NCI-H2029 treated with DMSO at 0.1 percent for 48 hours (cell line): ENCODE measurements at regions not wholly inside any gene's neighbourhood (a gene's known extent, or its start where the extent isn't known, plus 50 kb on each side); places are given as distances from the start of the nearest gene placed in this dataset.
A peak's percentile ranks its signal among the peaks of the same experiment; 100 is the strongest.

Source experiments
- DNase-seq: peaks from one replicate; lab custom pipeline; 2025; lab: John Stamatoyannopoulos, UW

DNA sequence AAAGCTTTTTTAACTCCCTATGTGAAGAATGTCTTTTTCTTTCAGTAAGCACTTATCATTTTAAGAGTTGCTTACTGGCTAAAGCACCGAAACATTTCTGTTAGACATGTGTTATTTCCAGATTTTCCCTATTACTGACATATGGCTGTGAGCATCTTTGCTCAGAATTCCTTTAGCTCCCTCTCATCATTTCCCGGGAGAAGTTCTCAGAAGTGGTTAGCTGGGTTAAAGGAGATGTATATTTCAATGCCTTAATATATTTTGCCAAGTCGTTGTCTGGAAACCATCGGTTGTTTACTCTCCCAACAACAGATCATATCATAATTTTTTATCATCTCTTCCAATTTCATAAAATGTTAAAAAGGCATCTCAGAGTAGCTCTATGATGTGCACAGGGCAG is 396.5 kb downstream of the OCA2 start:
- no peak for DNase-seq

- DNase-seq: no peak
Observed at GRCh38 chr15:27701956-27702355, 397.2 kb downstream of the OCA2 start.

- no peak for DNase-seq
Observed at GRCh38 chr15:27701014-27701413, 398.1 kb downstream of the OCA2 start.

- no peak for DNase-seq
Observed at GRCh38 chr15:27699699-27700098, 399.4 kb downstream of the OCA2 start.

- DNase-seq: peak; percentile 35
Observed at GRCh38 chr15:27696530-27696929, 402.6 kb downstream of the OCA2 start.

DNA sequence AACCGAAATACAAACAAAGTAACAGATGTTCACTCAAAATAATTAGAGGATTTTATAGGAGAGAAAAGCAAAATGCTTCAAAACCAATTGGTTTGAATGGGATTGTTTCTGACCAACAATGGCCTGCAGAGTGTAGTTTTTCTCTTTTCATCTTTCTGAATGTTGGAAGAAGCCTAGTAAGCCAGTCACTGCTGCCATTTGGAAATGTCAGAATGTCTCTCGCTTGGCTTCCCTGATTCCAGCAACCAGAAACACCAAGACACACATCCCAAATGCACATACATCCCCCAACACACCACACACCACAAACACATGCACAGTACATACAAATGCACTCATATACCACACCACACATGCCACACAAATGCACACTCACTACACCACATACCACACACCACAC is 403.4 kb downstream of the OCA2 start:
- no peak for DNase-seq

DNA sequence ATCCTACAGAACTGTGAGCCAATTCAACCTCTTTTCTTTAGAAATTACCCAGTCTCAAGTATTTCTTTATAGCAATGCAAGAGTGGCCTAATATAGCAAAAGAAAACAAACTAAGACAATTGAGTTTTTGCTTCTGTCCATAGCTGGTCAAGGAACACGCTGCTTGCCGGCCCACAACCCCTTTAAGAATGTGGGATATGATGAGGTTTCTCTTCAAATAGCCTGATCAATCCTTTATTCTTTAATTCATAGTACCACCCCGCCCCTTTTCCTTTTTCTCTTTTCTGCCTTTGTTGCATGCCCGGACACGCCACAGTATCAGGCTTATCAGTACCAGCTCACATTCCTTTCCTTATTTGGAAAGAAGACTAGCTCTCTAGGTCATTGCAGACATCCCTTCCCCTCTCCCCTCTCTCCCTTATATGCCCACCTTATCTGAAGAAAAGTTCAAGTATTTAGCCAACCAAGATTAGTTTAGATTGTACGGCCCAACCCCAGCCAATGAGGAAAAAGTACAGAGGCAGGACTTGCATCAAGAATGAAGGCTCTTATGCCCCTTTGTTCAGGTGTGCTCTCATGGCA is 404.5 kb downstream of the OCA2 start:
- DNase-seq: no peak

GRCh38 chr15:27693280-27693679 is 405.8 kb downstream of the OCA2 start:
- DNase-seq: no peak

DNA sequence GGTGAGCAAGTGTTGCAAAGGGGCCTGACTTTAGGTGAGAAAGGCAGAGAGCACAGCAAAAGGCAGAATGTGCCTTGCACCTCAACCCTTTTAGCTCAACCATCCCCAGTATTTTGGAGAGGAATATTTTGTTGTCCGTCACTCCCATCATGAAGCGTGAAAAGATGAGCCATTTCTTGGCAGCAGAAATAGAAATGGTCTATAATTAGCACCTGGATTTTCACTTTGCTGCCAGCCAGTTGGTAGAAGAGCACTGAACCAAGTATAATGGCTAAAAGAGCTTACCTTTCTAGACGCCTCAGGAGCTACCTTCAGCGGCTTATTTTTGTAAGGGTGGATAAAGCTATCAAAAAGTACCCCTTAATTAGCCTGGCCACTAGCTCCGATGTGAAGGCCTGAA is 406.7 kb downstream of the OCA2 start:
- DNase-seq: no peak

DNA sequence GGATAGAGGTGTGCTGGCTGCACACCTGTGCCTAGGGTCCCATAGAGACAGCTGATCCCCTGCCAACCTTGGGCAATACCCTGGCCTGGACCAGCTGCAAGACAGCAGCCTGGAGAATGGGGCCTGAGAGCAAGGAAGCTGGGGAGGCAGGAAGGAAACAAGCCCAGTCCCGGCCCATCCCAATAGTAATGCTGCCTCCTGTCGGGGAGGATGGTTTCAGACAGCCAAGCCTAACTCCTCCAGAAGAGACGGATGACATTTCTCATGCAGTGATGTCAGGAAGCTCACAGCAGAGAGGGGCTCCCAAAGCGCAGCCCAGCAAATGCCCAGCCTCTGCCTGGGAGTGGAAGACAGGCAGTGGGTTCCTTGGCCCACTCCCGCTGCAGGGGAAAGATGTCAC is 408.8 kb downstream of the OCA2 start:
- DNase-seq: no peak

DNA sequence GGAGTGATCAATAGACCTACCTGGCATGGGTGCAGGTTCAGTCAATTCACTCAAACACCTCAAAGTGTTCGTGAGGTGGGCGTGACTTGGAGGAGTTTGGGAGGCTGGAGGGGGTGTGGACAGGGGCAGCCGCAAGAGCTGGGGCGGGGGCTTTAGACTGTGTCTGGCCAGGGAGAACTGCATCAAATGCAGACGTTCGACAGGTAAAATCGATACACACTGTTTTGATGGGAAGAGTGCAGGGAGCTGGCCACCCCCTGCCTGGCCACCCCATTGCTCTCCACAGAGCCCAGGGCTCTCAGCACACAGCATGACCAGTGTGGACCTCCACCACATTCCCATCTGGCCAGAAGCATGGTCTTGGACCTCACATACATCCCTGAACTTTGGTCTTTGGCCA is 412.1 kb downstream of the OCA2 start:
- no peak for DNase-seq

DNA sequence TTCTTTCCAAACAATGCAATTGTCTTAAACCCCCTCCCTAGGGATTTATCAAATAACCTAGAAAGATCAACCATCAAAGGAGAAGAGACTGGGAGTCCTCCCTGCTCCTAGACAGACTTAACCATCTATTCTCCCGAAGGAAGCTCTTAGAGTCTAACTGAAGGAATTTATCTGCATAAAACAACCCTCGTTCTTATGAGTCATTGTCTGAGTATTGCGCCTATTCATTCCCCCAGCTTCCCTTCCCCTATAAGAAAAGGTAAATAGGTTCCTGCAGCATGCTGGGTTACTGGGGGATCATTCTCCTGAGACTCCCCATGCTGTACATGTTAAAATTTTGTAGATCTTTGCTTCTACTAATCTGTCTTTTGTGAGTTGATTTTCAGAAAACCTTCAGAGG is 412.7 kb downstream of the OCA2 start:
- DNase-seq: no peak

DNA sequence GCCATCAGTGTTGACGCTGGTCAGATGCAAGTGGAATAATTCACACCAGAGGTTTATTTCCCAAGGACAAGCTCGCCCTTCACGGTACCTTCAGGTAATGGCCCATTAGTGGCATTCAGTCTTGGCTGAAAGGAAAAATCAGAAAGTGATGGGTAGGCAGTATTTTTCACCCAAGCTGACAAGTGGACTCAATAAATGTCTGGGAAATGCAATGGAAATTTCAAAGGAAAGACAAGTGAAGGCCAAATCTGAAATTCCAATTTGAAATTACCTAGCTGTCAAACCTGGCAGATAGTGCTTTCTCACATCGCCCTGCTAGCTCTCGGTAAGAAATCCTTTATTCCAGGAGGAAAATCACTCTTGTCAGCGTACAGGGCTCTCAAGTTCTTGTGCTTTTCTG is 413.5 kb downstream of the OCA2 start:
- no peak for DNase-seq

GRCh38 chr15:27683121-27683520 is 416.0 kb downstream of the OCA2 start:
- no peak for DNase-seq

GRCh38 chr15:27681038-27681437 is 418.1 kb downstream of the OCA2 start:
- DNase-seq: no peak

- peak; percentile 68 for DNase-seq
Observed at GRCh38 chr15:27679731-27680471, 419.2 kb downstream of the OCA2 start.

- DNase-seq: no peak
Observed at GRCh38 chr15:27679203-27679602, 419.9 kb downstream of the OCA2 start.

DNA sequence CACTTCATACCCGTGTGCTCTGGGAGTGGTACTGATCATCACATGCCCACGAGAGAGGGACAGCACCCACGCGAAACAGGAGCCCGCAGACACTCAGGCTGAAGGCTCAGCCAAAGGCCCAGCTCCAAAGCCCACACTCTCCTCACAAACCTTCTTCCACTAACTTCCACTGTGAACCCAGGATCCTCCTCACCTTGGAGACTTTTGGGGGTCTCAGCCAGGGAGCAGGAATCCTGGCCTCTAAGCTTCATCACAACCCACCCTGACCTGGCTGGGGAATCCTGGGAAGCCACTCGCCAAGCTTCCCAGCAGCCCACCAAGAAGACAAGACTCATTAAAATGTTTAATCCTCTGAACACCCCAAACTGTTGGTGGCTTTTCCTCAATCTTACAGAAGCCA is 421.2 kb downstream of the OCA2 start:
- DNase-seq: no peak

DNA sequence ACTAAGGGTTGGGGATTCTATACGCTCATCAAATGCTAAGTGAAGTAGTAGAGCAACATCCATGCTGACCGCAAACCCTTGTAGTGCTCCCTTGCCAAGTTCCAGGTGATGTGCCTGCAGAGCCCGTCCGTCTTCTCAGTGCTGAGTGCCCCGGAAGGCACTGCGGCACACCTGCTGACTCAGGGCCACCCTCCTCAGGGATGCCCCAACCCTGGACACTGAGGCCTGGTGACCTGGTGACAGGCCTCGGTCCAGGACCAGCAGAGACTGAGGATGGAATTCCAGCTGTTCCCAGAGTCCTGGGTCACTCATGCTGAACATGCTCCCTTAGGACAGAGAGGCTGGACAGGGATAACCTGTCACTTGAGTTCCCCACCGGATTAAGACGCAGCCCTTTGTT is 422.5 kb downstream of the OCA2 start:
- no peak for DNase-seq

- DNase-seq: no peak
Observed at GRCh38 chr15:27675571-27675970, 423.5 kb downstream of the OCA2 start.

DNA sequence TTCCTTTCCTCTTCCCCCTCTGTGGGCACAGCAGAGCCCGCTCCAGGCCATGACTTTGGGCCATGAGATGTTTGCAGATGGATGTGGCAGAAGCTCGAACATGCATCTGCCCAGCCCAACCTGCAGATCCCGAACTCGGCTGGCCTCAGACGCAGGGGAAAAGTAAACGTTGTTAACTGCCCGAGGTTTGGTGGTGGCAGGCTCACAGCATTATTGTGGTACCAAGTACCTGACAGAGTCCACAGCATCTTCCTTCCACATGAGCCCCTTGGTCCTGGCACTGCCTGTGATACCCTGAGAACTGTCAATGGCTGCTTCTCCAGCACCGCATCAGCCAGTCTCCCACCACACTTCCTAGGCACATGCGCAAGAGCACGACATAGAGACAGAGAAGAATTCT is 424.3 kb downstream of the OCA2 start:
- DNase-seq: no peak

- DNase-seq: no peak
Observed at GRCh38 chr15:27673766-27674445, 425.2 kb downstream of the OCA2 start.

DNA sequence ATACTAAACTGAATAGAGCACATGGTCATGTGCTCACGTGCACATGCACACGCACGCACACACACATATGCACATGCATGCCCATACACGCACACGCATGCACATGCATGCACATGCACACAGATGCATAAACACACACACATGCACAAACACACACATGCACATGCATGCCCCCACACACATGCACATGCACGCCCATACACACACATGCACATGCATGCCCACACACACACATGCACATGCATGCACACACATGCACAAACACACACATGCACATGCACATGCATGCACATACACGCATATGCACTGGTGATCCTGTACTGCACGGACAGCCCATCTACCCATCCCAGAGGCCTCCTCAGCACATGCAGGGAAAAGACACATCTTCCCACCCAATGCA is 426.6 kb downstream of the OCA2 start:
- DNase-seq: no peak
